ENCODE measurements at regions not wholly inside any gene's neighbourhood (a gene's known extent, or its start where the extent isn't known, plus 50 kb on each side); places are given as distances from the start of the nearest gene placed in this dataset.

DNA sequence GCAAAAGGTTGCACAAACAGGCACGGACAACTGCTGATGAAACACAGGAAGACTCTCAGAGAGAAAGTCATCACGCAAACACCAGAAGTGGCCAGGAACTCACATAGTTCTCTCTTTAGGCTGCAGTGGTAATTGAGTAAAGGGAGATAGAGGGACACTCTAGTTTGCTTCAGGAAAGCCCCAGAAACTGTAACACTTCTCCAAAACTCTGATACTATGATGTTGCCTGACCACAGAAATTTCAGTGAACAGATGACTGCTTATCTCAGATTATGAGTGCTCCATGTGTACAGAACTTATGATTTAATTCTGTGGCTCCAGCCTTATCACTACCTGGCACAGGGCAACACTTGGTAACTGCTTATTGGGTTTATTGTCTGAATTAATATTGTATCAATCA is 311.5 kb upstream of the GYPC start:
- TF ChIP-seq, protein P1, sequence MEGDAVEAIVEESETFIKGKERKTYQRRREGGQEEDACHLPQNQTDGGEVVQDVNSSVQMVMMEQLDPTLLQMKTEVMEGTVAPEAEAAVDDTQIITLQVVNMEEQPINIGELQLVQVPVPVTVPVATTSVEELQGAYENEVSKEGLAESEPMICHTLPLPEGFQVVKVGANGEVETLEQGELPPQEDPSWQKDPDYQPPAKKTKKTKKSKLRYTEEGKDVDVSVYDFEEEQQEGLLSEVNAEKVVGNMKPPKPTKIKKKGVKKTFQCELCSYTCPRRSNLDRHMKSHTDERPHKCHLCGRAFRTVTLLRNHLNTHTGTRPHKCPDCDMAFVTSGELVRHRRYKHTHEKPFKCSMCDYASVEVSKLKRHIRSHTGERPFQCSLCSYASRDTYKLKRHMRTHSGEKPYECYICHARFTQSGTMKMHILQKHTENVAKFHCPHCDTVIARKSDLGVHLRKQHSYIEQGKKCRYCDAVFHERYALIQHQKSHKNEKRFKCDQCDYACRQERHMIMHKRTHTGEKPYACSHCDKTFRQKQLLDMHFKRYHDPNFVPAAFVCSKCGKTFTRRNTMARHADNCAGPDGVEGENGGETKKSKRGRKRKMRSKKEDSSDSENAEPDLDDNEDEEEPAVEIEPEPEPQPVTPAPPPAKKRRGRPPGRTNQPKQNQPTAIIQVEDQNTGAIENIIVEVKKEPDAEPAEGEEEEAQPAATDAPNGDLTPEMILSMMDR (IDR thresholded peaks at IDR 0.05; ENCODE audit: low read length) = no peak
- TF ChIP-seq EZH2 (IDR thresholded peaks at IDR 0.05; ENCODE audit: borderline replicate concordance, low read length) = no peak
